ENCODE measurements at regions not wholly inside any gene's neighbourhood (a gene's known extent, or its start where the extent isn't known, plus 50 kb on each side); places are given as distances from the start of the nearest gene placed in this dataset.
"Not testable (repeated sequence)": the region's sequence is repeated elsewhere in the genome, so short reads cannot be mapped to it uniquely, and the experiment has no call there.

GRCh38 chr7:131941291-131941690, 384.9 kb upstream of the PODXL start:
- ATAC-seq: no peak
- WGBS, 2 donors (ENCODE audit: low coverage in 1 of 2): no CpG with 5 or more reads among the region's 1 CpG
- TF ChIP-seq EP300 (IDR thresholded peaks at IDR 0.05) (no peak), POLR2A (IDR thresholded peaks at IDR 0.05) (no peak), CTCF (IDR thresholded peaks at IDR 0.05) (no peak), POLR2AphosphoS5 (IDR thresholded peaks at IDR 0.05) (no peak)

GRCh38 chr7:131940621-131941165, 384.3 kb upstream of the PODXL start:
- Histone ChIP-seq H3K27ac (no peak overlapping the region), H3K36me3 (no peaks in the 10 kb centered on the region), H3K4me3 (no peak overlapping the region), H3K4me1 (peaks cover 0 to 9% (median 0%) of the 10 kb centered on the region in 3 donors), H3K9me3 (no peaks in the 10 kb centered on the region), H3K27me3 (peaks cover 30% of the 10 kb centered on the region)
- WGBS, 2 donors (ENCODE audit: low coverage in 1 of 2): 78% methylated on average over 4 of the region's 4 CpGs; no CpG with 5 or more reads in 1 of the 2 donors
- TF ChIP-seq EP300 (IDR thresholded peaks at IDR 0.05): no peak
- TF ChIP-seq POLR2AphosphoS5 (IDR thresholded peaks at IDR 0.05): no peak
- TF ChIP-seq POLR2A (IDR thresholded peaks at IDR 0.05): no peak
- no peak for TF ChIP-seq CTCF (IDR thresholded peaks at IDR 0.05)
- ATAC-seq: no peak

More at GRCh38 chr7:131941291-131941690, 384.9 kb upstream of the PODXL start:
- Histone ChIP-seq H3K27ac (no peak overlapping the region), H3K9me3 (no peaks in the 10 kb centered on the region), H3K4me1 (peaks cover 0 to 12% (median 0%) of the 10 kb centered on the region in 3 donors), H3K36me3 (no peaks in the 10 kb centered on the region), H3K4me3 (no peak overlapping the region), H3K27me3 (peaks cover 35% of the 10 kb centered on the region)

- H3K4me1 ChIP-seq, ATAC-seq, H3K4me3 ChIP-seq, H3K27ac ChIP-seq, H3K36me3 ChIP-seq, H3K9me3 ChIP-seq: not testable (repeated sequence)
- H3K27me3 ChIP-seq: peaks cover 15% of the 10 kb centered on the region
- 71 to 90% methylated on average over 2 to 3 of the region's 3 CpGs for WGBS, 2 donors (ENCODE audit: low coverage in 1 of 2)
These were observed 382.4 kb upstream of the PODXL start for GRCh38 chr7:131938788-131939187.

- Histone ChIP-seq H3K36me3 (no peaks in the 10 kb centered on the region), H3K27ac (no peak overlapping the region), H3K4me1 (no peaks in the 10 kb centered on the region), H3K9me3 (no peaks in the 10 kb centered on the region), H3K27me3 (peaks cover 5% of the 10 kb centered on the region), H3K4me3 (no peak overlapping the region)
- 72 to 80% methylated on average over 2 of the region's 2 CpGs for WGBS, 2 donors (ENCODE audit: low coverage in 1 of 2)
- no peak for TF ChIP-seq EP300 (IDR thresholded peaks at IDR 0.05)
- no peak for TF ChIP-seq CTCF (IDR thresholded peaks at IDR 0.05)
- no peak for TF ChIP-seq POLR2AphosphoS5 (IDR thresholded peaks at IDR 0.05)
- TF ChIP-seq POLR2A (IDR thresholded peaks at IDR 0.05): no peak
- ATAC-seq: no peak
These were observed 381.4 kb upstream of the PODXL start for GRCh38 chr7:131937868-131938267.

GRCh38 chr7:131935180-131935579, 378.8 kb upstream of the PODXL start:
- Histone ChIP-seq H3K27me3 (peaks cover 5% of the 10 kb centered on the region), H3K36me3 (no peaks in the 10 kb centered on the region), H3K9me3 (no peaks in the 10 kb centered on the region), H3K4me1 (no peaks in the 10 kb centered on the region), H3K4me3 (no peak overlapping the region), H3K27ac (no peak overlapping the region)
- no peak for TF ChIP-seq POLR2A (IDR thresholded peaks at IDR 0.05)
- no peak for TF ChIP-seq POLR2AphosphoS5 (IDR thresholded peaks at IDR 0.05)
- no peak for TF ChIP-seq CTCF (IDR thresholded peaks at IDR 0.05)
- no peak for TF ChIP-seq EP300 (IDR thresholded peaks at IDR 0.05)
- no peak for ATAC-seq
- WGBS, 2 donors (ENCODE audit: low coverage in 1 of 2): 70 to 86% methylated on average over 2 of the region's 3 CpGs

All from gastroesophageal sphincter (tissue), 4 donors.